AG08395 (cell line): ENCODE measurements at regions not wholly inside any gene's neighbourhood (a gene's known extent, or its start where the extent isn't known, plus 50 kb on each side); places are given as distances from the start of the nearest gene placed in this dataset.

ENCODE experiments used
- DNase-seq: peaks from one replicate; pipeline ENCODE4 v3.0.0; 2012; ENCODE audit warnings: mixed read lengths, low spot score

- DNase-seq = no peak
Observed at GRCh38 chr2:203789618-203790017, 78.0 kb upstream of the CTLA4 start.

GRCh38 chr2:203790134-203790852, 77.3 kb upstream of the CTLA4 start:
- no peak for DNase-seq

GRCh38 chr2:203796248-203797010, 71.1 kb upstream of the CTLA4 start:
- DNase-seq = no peak

GRCh38 chr2:203797276-203797675, 70.3 kb upstream of the CTLA4 start:
- no peak for DNase-seq

- DNase-seq = peak; percentile 34
Observed at GRCh38 chr2:203797712-203798111, 69.9 kb upstream of the CTLA4 start.

GRCh38 chr2:203798296-203799087, 69.1 kb upstream of the CTLA4 start:
- DNase-seq = no peak

- no peak for DNase-seq
Observed at GRCh38 chr2:203799908-203800307, 67.7 kb upstream of the CTLA4 start.

- DNase-seq = no peak
Observed at GRCh38 chr2:203800783-203801182, 66.8 kb upstream of the CTLA4 start.

GRCh38 chr2:203802342-203803052, 65.1 kb upstream of the CTLA4 start:
- peak; percentile 79 for DNase-seq

- DNase-seq = no peak
Observed at GRCh38 chr2:203803053-203803429, 64.5 kb upstream of the CTLA4 start.

GRCh38 chr2:203804070-203804469, 63.5 kb upstream of the CTLA4 start:
- DNase-seq = peak; percentile 94

GRCh38 chr2:203804764-203805485, 62.6 kb upstream of the CTLA4 start:
- no peak for DNase-seq

GRCh38 chr2:203805486-203805838, 62.1 kb upstream of the CTLA4 start:
- no peak for DNase-seq

- DNase-seq = no peak
Observed at GRCh38 chr2:203806761-203807160, 60.8 kb upstream of the CTLA4 start.

GRCh38 chr2:203808046-203808750, 59.4 kb upstream of the CTLA4 start:
- peak; percentile 76 for DNase-seq

- peak; percentile 28 for DNase-seq
Observed at GRCh38 chr2:203809084-203809521, 58.5 kb upstream of the CTLA4 start.

GRCh38 chr2:203809991-203810510, 57.5 kb upstream of the CTLA4 start:
- no peak for DNase-seq

- DNase-seq = peak; percentile 76
Observed at GRCh38 chr2:203811491-203812221, 55.9 kb upstream of the CTLA4 start.

GRCh38 chr2:203812294-203813221, 55.0 kb upstream of the CTLA4 start:
- DNase-seq = no peak
